K562 (cell line): ENCODE measurements at regions not wholly inside any gene's neighbourhood (a gene's known extent, or its start where the extent isn't known, plus 50 kb on each side); places are given as distances from the start of the nearest gene placed in this dataset.

Source experiments
- ATAC-seq: fragments of 200-7000 bp; cut with Tn5 transposase; 3 replicates; pipeline ENCODE4 v1.9.1; 2020; ENCODE audit warnings: moderate library complexity
- BruUV-seq: library from RNA; stranded (reverse); fragments of 400-500 nt; replicated peaks from 2 replicates; lab custom pipeline; 2021; lab: Mats Ljungman, UMichigan
- CTCF ChIA-PET: fragments of 300-600 bp; formaldehyde crosslinking; extraction: SDS; loops from one replicate; lab custom pipeline; 2021; ENCODE audit warnings: low intra/inter-chr PET ratio; lab: Yijun Ruan, JAX
- POLR2A ChIA-PET: fragments of 300-600, 350-650 bp; sonication (Branson Sonifier 250); formaldehyde crosslinking; extraction: SDS; loops from one replicate; lab custom pipeline; 2021; ENCODE audit warnings: antibody characterized with exemption, inconsistent platforms; lab: Yijun Ruan, JAX
- DNase-seq, 4 experiments: peaks; one replicate each; pipeline versions ENCODE4 v3.0.0 to v3.0.0-alpha.2; 2011 to 2018; ENCODE audit warnings: low spot score in 3 of 4, mixed read lengths in 3 of 4; ENCODE audit errors: extremely low read depth in 1 of 4
- FAIRE-seq: peaks from 2 replicates; lab custom pipeline; 2011; peaks lifted over from hg19 to GRCh38; lab: Jason Lieb, UNC
- H2AFZ ChIP-seq: 2 replicates; pipeline ENCODE4 v1.6.0; 2011; ENCODE audit warnings: low read depth, low read length, control low read depth, inconsistent platforms
- H3K27ac ChIP-seq: fragments of 200-600 bp; 3 replicates; pipeline ENCODE4 v1.8.0; 2011; ENCODE audit warnings: low read depth, mild to moderate bottlenecking, control low read depth, inconsistent platforms, low read length, moderate library complexity, mixed read lengths; ENCODE audit errors: extremely low read depth
- H3K27me3 ChIP-seq, 2 experiments: fragments of 300-600 bp in 1 of 2; 2 replicates in 1 of 2; 3 replicates in 1 of 2; pipeline versions ENCODE4 v1.6.0 to v1.8.0; 2011; ENCODE audit warnings: inconsistent platforms in 2 of 2, low read length in 2 of 2, mild to moderate bottlenecking in 1 of 2, mixed read lengths in 1 of 2, moderate library complexity in 1 of 2; ENCODE audit not compliant: control insufficient read depth in 2 of 2, insufficient read depth in 2 of 2
- H3K36me3 ChIP-seq: fragments of 300-600 bp; 3 replicates; pipeline ENCODE4 v1.8.0; 2011; ENCODE audit warnings: mild to moderate bottlenecking, low read length, inconsistent platforms; ENCODE audit not compliant: control insufficient read depth, insufficient read depth
- H3K4me1 ChIP-seq, 2 experiments: fragments of 200-600 bp in 1 of 2; replicated peaks in 1 of 2; 2 replicates in 1 of 2; 3 replicates in 1 of 2; pipeline versions ENCODE4 v1.5.1 to v1.8.0; 2011; ENCODE audit warnings: inconsistent platforms in 2 of 2, low read length in 2 of 2, mild to moderate bottlenecking in 1 of 2, mixed read lengths in 1 of 2, moderate library complexity in 1 of 2; ENCODE audit not compliant: control insufficient read depth in 2 of 2, insufficient read depth in 2 of 2
- H3K4me2 ChIP-seq: 2 replicates; pipeline ENCODE4 v1.6.1; 2011; ENCODE audit warnings: low read length, control low read depth, inconsistent platforms, mixed read lengths; ENCODE audit not compliant: insufficient read depth
- H3K4me3 ChIP-seq: fragments of 200-600 bp; sonication (generic), shearing (Covaris generic); 2 replicates; pipeline ENCODE4 v1.5.1; 2016; ENCODE audit warnings: control low read depth, inconsistent platforms
- H3K79me2 ChIP-seq: fragments of 200-600 bp; 3 replicates; pipeline ENCODE4 v1.8.0; 2011; ENCODE audit warnings: low read length, inconsistent platforms; ENCODE audit not compliant: control insufficient read depth, insufficient read depth
- H3K9ac ChIP-seq, 2 experiments: 2 replicates each; pipeline versions ENCODE4 v1.6.0 to v1.6.1; 2011; ENCODE audit warnings: low read depth in 2 of 2, low read length in 2 of 2, control low read depth in 1 of 2, inconsistent platforms in 1 of 2, mild to moderate bottlenecking in 1 of 2, mixed read lengths in 1 of 2; ENCODE audit not compliant: insufficient read depth in 1 of 2
- H3K9me1 ChIP-seq: one replicate; pipeline ENCODE4 v1.6.0; 2011; ENCODE audit warnings: inconsistent platforms, mild to moderate bottlenecking, low read length, moderate library complexity; ENCODE audit not compliant: control insufficient read depth, insufficient read depth
- H3K9me3 ChIP-seq: replicated peaks from 2 replicates; pipeline ENCODE4 v1.5.1; 2011; ENCODE audit warnings: low read depth, low read length, inconsistent platforms; ENCODE audit not compliant: control insufficient read depth, insufficient read depth
- H4K20me1 ChIP-seq: replicated peaks from 2 replicates; pipeline ENCODE4 v1.6.1; 2011; ENCODE audit warnings: low read length, inconsistent platforms, mixed read lengths; ENCODE audit not compliant: control insufficient read depth, insufficient read depth
- BCOR ChIP-seq: fragments of 450-650 bp; IDR thresholded peaks from 2 replicates; pipeline ENCODE4 v1.6.1; 2016
- BHLHE40 ChIP-seq: IDR thresholded peaks from 2 replicates; pipeline ENCODE4 v1.6.1; 2011; ENCODE audit warnings: low read length, improper control_type of control experiment
- BRD9 ChIP-seq: fragments of 450-650 bp; IDR thresholded peaks from 2 replicates; pipeline ENCODE4 v1.6.1; 2018; ENCODE audit warnings: low read depth; ENCODE audit not compliant: partially characterized antibody
- CBFB ChIP-seq: sonication (generic); formaldehyde crosslinking; IDR thresholded peaks from 2 replicates; pipeline ENCODE4 v1.4.0; 2020; ENCODE audit warnings: mild to moderate bottlenecking, missing genetic modification reagents
- CEBPB ChIP-seq: fragments of 450-650 bp; IDR thresholded peaks from 2 replicates; pipeline ENCODE4 v1.6.1; 2016; ENCODE audit warnings: missing genetic modification characterization, missing compliant biosample characterization
- ETV6 ChIP-seq, 3 experiments: fragments of 150-350 bp in 1 of 3; sonication (generic) in 1 of 3; formaldehyde crosslinking in 1 of 3; IDR thresholded peaks; 2 replicates each; pipeline versions ENCODE4 v1.6.1 to v1.8.0; 2014 to 2022; ENCODE audit warnings: borderline replicate concordance in 2 of 3, low read depth in 2 of 3, antibody characterized with exemption in 1 of 3, low read length in 1 of 3, mild to moderate bottlenecking in 1 of 3, missing genetic modification reagents in 1 of 3
- MECOM ChIP-seq: fragments of 250-450 bp; sonication (Bioruptor Pico); IDR thresholded peaks from 2 replicates; pipeline ENCODE4 v1.8.0; 2022; ENCODE audit warnings: inconsistent platforms
- NFE2 ChIP-seq: IDR thresholded peaks from 2 replicates; pipeline ENCODE4 v1.6.1; 2014; ENCODE audit warnings: antibody characterized with exemption, low read depth
- NR1H2 ChIP-seq: sonication (generic); formaldehyde crosslinking; IDR thresholded peaks from 2 replicates; pipeline ENCODE4 v1.4.0; 2020; ENCODE audit warnings: mild to moderate bottlenecking, missing genetic modification reagents
- NRF1 ChIP-seq, 2 experiments: fragments of 450-650 bp; IDR thresholded peaks in 1 of 2; conservative IDR thresholded peaks in 1 of 2; 2 replicates each; pipeline ENCODE4 v1.6.1; 2014; ENCODE audit warnings: mild to moderate bottlenecking in 2 of 2
- SAFB2 ChIP-seq: fragments of 200-400 bp; formaldehyde crosslinking; IDR thresholded peaks from 2 replicates; pipeline ENCODE4 v1.6.1; 2018; ENCODE audit warnings: borderline replicate concordance, low read length, low read depth, moderate library complexity; ENCODE audit not compliant: severe bottlenecking
- ZC3H4 ChIP-seq: sonication (generic); formaldehyde crosslinking; IDR thresholded peaks from 2 replicates; pipeline ENCODE4 v1.9.0; 2021; ENCODE audit warnings: missing genetic modification reagents, borderline replicate concordance
- WGBS: fragments of 100-300 bp; shearing (Covaris generic); methylation state at CpG from one replicate; pipeline ENCODE4 v1.1.6; 2016; ENCODE audit warnings: low coverage, mixed read lengths; ENCODE audit not compliant: insufficient coverage; ENCODE audit errors: missing lambda C conversion rate; 5-methylcytosine and 5-hydroxymethylcytosine counted together
- in situ Hi-C: fragments of 300-500 bp; cut with MboI; formaldehyde crosslinking; loops from 4 replicates; pipeline ENCODE4 v1.15.0; 2018; ENCODE audit warnings: inconsistent platforms, mixed read lengths
- intact Hi-C: fragments of 100-400 bp; cut with micrococcal nuclease; formaldehyde crosslinking; loops from 2 replicates; pipeline ENCODE4 v1.14.2; 2022
- TF ChIP-seq, protein P1 (sequence below): sonication (generic); formaldehyde crosslinking; IDR thresholded peaks from 2 replicates; pipeline ENCODE4 v1.8.0; 2022; ENCODE audit warnings: mild to moderate bottlenecking, low read depth, missing genetic modification reagents
- TF ChIP-seq, protein P2 (sequence below): fragments of 450-650 bp; IDR thresholded peaks from 2 replicates; pipeline ENCODE4 v1.6.1; 2018; ENCODE audit not compliant: partially characterized antibody
- TF ChIP-seq, protein P3 (sequence below): fragments of 250-450 bp; sonication (Bioruptor Pico); IDR thresholded peaks from 2 replicates; pipeline ENCODE4 v1.5.0; 2021; ENCODE audit warnings: mild to moderate bottlenecking, borderline replicate concordance

DNA sequence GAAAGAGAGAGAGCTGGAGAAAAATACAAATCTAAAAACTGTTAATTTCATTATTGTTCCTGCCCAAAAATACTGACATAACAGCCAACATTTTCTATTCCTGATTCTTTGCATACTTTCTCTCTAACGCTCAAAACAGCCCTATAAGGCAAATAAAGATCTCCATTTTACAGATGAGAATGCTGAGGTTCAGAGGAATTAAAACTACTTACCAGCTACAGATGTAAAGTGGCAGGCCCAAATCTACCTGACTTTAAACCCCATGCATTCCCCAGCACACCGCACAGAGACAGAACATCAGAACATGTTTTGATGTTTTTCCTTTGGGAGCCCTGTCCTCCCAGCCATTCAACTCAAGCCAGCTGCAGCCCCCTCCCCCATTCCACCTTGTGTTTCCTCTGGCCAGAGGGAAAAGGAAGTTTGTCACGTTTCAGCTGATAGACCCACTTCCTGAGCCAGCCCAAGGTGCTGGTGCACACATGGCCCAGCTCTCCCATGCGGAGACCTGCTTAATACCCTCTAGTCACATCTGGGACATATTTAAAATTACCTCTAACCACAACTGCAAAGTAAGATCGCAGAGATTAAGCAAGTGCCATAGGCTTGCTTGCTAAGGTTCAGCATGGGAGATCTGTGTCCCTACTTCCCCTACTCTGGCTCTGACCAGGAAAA is 133.1 kb upstream of the NFIA start:
- POLR2A ChIA-PET, result interaction anchor here (0.5 to 0.7 kb wide), 2 partner anchors 22 to 74 kb away, joined by 3 read pairs; no protein-coding TSS in a partner anchor
- DNase-seq (no peak), ATAC-seq (peak; percentile 29), FAIRE-seq (peak; percentile 58)
- peak overlapping the region; percentile 73 for H2AFZ ChIP-seq
- H3K9me3 ChIP-seq, result no peaks in the 10 kb centered on the region
- H3K27ac ChIP-seq, result no peak overlapping the region
- H3K79me2 ChIP-seq, result no peaks in the 10 kb centered on the region
- peak overlapping the region in 1 of 2 experiments; percentile 40; a peak in 1 of 4 replicates for H3K9ac ChIP-seq
- no peaks in the 10 kb centered on the region; a peak in 3 of 5 replicates for H3K4me1 ChIP-seq
- intact Hi-C loops (no loop called here), in situ Hi-C loops (no loop called here)
- WGBS, result 39% methylated on average over 5 of the region's 5 CpGs
- CTCF ChIA-PET, result no interaction called here
- no peaks in the 10 kb centered on the region for H3K27me3 ChIP-seq
- no peak overlapping the region for H3K4me3 ChIP-seq
- H4K20me1 ChIP-seq, result no peaks in the 10 kb centered on the region
- H3K36me3 ChIP-seq, result no peaks in the 10 kb centered on the region
- H3K4me2 ChIP-seq, result no peak overlapping the region
- no peaks in the 10 kb centered on the region for H3K9me1 ChIP-seq
- BruUV-seq, result no TSS peak
- TF ChIP-seq, protein P1, sequence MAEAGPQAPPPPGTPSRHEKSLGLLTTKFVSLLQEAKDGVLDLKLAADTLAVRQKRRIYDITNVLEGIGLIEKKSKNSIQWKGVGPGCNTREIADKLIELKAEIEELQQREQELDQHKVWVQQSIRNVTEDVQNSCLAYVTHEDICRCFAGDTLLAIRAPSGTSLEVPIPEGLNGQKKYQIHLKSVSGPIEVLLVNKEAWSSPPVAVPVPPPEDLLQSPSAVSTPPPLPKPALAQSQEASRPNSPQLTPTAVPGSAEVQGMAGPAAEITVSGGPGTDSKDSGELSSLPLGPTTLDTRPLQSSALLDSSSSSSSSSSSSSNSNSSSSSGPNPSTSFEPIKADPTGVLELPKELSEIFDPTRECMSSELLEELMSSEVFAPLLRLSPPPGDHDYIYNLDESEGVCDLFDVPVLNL (CRISPR knock-in tag), result no peak
- TF ChIP-seq NRF1 (conservative IDR thresholded peaks at IDR 0.05 in 1 of 2, IDR thresholded peaks at IDR 0.05 in 1 of 2) (no peak), CBFB (CRISPR knock-in tag) (no peak), MECOM (no peak), NFE2 (no peak), BRD9 (no peak), CEBPB (tag) (0 out of 2 replicates have a peak, but pooled peaks have one; percentile 25), ETV6 (IDR thresholded peaks at IDR 0.05; ENCODE audit: borderline replicate concordance in 1 of 2, low read depth in 2 of 2, low read length in 1 of 2) (0 out of 4 replicates have a peak, but pooled peaks of 1 of the 2 experiments have one; percentile 22), ETV6 (CRISPR knock-in tag; IDR thresholded peaks at IDR 0.05; ENCODE audit: borderline replicate concordance) (no peak), NR1H2 (CRISPR knock-in tag) (no peak), ZC3H4 (no peak), BCOR (peak; percentile 42; the same call in 1 of the 2 replicates), SAFB2 (no peak), BHLHE40 (peak; percentile 32; the same call in 1 of the 2 replicates)
- TF ChIP-seq, protein P2, sequence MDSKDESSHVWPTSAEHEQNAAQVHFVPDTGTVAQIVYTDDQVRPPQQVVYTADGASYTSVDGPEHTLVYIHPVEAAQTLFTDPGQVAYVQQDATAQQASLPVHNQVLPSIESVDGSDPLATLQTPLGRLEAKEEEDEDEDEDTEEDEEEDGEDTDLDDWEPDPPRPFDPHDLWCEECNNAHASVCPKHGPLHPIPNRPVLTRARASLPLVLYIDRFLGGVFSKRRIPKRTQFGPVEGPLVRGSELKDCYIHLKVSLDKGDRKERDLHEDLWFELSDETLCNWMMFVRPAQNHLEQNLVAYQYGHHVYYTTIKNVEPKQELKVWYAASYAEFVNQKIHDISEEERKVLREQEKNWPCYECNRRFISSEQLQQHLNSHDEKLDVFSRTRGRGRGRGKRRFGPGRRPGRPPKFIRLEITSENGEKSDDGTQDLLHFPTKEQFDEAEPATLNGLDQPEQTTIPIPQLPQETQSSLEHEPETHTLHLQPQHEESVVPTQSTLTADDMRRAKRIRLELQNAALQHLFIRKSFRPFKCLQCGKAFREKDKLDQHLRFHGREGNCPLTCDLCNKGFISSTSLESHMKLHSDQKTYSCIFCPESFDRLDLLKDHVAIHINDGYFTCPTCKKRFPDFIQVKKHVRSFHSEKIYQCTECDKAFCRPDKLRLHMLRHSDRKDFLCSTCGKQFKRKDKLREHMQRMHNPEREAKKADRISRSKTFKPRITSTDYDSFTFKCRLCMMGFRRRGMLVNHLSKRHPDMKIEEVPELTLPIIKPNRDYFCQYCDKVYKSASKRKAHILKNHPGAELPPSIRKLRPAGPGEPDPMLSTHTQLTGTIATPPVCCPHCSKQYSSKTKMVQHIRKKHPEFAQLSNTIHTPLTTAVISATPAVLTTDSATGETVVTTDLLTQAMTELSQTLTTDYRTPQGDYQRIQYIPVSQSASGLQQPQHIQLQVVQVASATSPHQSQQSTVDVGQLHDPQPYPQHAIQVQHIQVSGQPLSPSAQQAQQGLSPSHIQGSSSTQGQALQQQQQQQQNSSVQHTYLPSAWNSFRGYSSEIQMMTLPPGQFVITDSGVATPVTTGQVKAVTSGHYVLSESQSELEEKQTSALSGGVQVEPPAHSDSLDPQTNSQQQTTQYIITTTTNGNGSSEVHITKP, result no peak
- TF ChIP-seq, protein P3, sequence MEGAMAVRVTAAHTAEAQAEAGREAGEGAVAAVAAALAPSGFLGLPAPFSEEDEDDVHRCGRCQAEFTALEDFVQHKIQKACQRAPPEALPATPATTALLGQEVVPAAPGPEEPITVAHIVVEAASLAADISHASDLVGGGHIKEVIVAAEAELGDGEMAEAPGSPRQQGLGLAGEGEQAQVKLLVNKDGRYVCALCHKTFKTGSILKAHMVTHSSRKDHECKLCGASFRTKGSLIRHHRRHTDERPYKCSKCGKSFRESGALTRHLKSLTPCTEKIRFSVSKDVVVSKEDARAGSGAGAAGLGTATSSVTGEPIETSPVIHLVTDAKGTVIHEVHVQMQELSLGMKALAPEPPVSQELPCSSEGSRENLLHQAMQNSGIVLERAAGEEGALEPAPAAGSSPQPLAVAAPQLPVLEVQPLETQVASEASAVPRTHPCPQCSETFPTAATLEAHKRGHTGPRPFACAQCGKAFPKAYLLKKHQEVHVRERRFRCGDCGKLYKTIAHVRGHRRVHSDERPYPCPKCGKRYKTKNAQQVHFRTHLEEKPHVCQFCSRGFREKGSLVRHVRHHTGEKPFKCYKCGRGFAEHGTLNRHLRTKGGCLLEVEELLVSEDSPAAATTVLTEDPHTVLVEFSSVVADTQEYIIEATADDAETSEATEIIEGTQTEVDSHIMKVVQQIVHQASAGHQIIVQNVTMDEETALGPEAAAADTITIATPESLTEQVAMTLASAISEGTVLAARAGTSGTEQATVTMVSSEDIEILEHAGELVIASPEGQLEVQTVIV (CRISPR knock-in tag), result no peak
